IMR-90 (cell line): ENCODE measurements at regions not wholly inside any gene's neighbourhood (a gene's known extent, or its start where the extent isn't known, plus 50 kb on each side); places are given as distances from the start of the nearest gene placed in this dataset.

Experiments
- ATAC-seq: fragments of 200-7000 bp; cut with Tn5 transposase; 2 replicates; pipeline ENCODE4 v1.9.1; 2020; ENCODE audit warnings: low read depth, mild to moderate bottlenecking, moderate library complexity
- BruUV-seq: library from RNA; stranded (reverse); fragments of 400-500 nt; replicated peaks from 2 replicates; lab custom pipeline; 2021; lab: Mats Ljungman, UMichigan
- CTCF ChIA-PET: fragments of 300-600 bp; formaldehyde crosslinking; extraction: SDS; loops from one replicate; lab custom pipeline; 2021; ENCODE audit warnings: antibody characterized with exemption; lab: Yijun Ruan, JAX
- POLR2A ChIA-PET: fragments of 300-600 bp; sonication (Branson Sonifier 250); formaldehyde crosslinking; loops from one replicate; lab custom pipeline; 2022; ENCODE audit warnings: antibody characterized with exemption; ENCODE audit not compliant: unreplicated experiment; lab: Charles Lee
- DNase-seq: peaks from one replicate; pipeline ENCODE4 v3.0.0; 2013
- H2AFZ ChIP-seq: replicated peaks from 2 replicates; pipeline ENCODE3; 2013; ENCODE audit warnings: low read length, mild to moderate bottlenecking; ENCODE audit not compliant: poor library complexity
- H2AK5ac ChIP-seq: 2 replicates; pipeline ENCODE4 v1.6.1; 2013; ENCODE audit warnings: low read depth, low read length, inconsistent platforms
- H2AK9ac ChIP-seq: replicated peaks from 2 replicates; pipeline ENCODE3; 2013; ENCODE audit warnings: mild to moderate bottlenecking, low read depth, low read length, moderate library complexity; ENCODE audit not compliant: poor library complexity
- H2BK120ac ChIP-seq: 2 replicates; pipeline ENCODE4 v1.6.1; 2013; ENCODE audit warnings: low read depth, low read length, inconsistent platforms
- H2BK15ac ChIP-seq: 3 replicates; pipeline ENCODE4 v1.6.1; 2013; ENCODE audit warnings: low read depth, low read length, inconsistent platforms
- H2BK20ac ChIP-seq: 2 replicates; pipeline ENCODE4 v1.6.1; 2013; ENCODE audit warnings: low read depth, mild to moderate bottlenecking, inconsistent platforms, low read length, moderate library complexity
- H2BK5ac ChIP-seq: 2 replicates; pipeline ENCODE4 v1.6.1; 2013; ENCODE audit warnings: mild to moderate bottlenecking, low read depth, low read length, inconsistent platforms; ENCODE audit not compliant: poor library complexity, severe bottlenecking
- H3K14ac ChIP-seq: replicated peaks from 2 replicates; pipeline ENCODE4 v1.6.1; 2013; ENCODE audit warnings: low read depth, low read length, inconsistent platforms
- H3K18ac ChIP-seq: 2 replicates; pipeline ENCODE4 v1.6.1; 2013; ENCODE audit warnings: low read depth, low read length, control low read depth
- H3K23ac ChIP-seq: 2 replicates; pipeline ENCODE4 v1.6.1; 2013; ENCODE audit warnings: low read depth, low read length, inconsistent platforms
- H3K27ac ChIP-seq: 2 replicates; pipeline ENCODE4 v1.5.1; 2013; ENCODE audit warnings: mild to moderate bottlenecking, control low read depth, low read length; ENCODE audit not compliant: insufficient read depth
- H3K27me3 ChIP-seq: 2 replicates; pipeline ENCODE4 v1.6.1; 2013; ENCODE audit warnings: low read length; ENCODE audit not compliant: control insufficient read depth, insufficient read depth
- H3K36me3 ChIP-seq: 2 replicates; pipeline ENCODE4 v1.6.1; 2013; ENCODE audit warnings: low read length, mixed read lengths; ENCODE audit not compliant: control insufficient read depth, insufficient read depth
- H3K4ac ChIP-seq: 2 replicates; pipeline ENCODE4 v1.6.1; 2013; ENCODE audit warnings: low read depth, low read length, inconsistent platforms
- H3K4me1 ChIP-seq: 2 replicates; pipeline ENCODE4 v1.6.1; 2013; ENCODE audit warnings: low read length, mixed read lengths; ENCODE audit not compliant: control insufficient read depth, insufficient read depth
- H3K4me2 ChIP-seq: 2 replicates; pipeline ENCODE4 v1.6.1; 2013; ENCODE audit warnings: low read depth, mild to moderate bottlenecking, control low read depth, low read length, moderate library complexity
- H3K4me3 ChIP-seq: 2 replicates; pipeline ENCODE4 v1.5.1; 2013; ENCODE audit warnings: low read depth, mild to moderate bottlenecking, control low read depth, low read length, moderate library complexity; ENCODE audit not compliant: insufficient read depth
- H3K56ac ChIP-seq: 2 replicates; pipeline ENCODE4 v1.6.1; 2013; ENCODE audit warnings: low read length, inconsistent platforms; ENCODE audit not compliant: insufficient read depth; ENCODE audit errors: extremely low read depth
- H3K79me1 ChIP-seq, 2 experiments: 2 replicates each; pipeline ENCODE4 v1.6.1; 2013; ENCODE audit warnings: low read length in 2 of 2, inconsistent platforms in 1 of 2, low read depth in 1 of 2
- H3K9ac ChIP-seq: 2 replicates; pipeline ENCODE4 v1.6.1; 2013; ENCODE audit warnings: low read depth, low read length, control low read depth
- H3K9me1 ChIP-seq: 2 replicates; pipeline ENCODE4 v1.6.1; 2013; ENCODE audit warnings: low read length, inconsistent platforms; ENCODE audit not compliant: insufficient read depth
- H3K9me3 ChIP-seq: 2 replicates; pipeline ENCODE4 v1.6.1; 2013; ENCODE audit warnings: low read length; ENCODE audit not compliant: control insufficient read depth, insufficient read depth
- H4K20me1 ChIP-seq: 2 replicates; pipeline ENCODE4 v1.6.1; 2013; ENCODE audit warnings: low read length, inconsistent platforms; ENCODE audit not compliant: insufficient read depth
- H4K5ac ChIP-seq: 2 replicates; pipeline ENCODE4 v1.6.1; 2013; ENCODE audit warnings: mild to moderate bottlenecking, low read depth, low read length, control low read depth
- H4K8ac ChIP-seq, 2 experiments: 2 replicates each; pipeline ENCODE4 v1.6.1; 2013; ENCODE audit warnings: low read depth in 2 of 2, low read length in 2 of 2, control low read depth in 1 of 2, inconsistent platforms in 1 of 2
- H4K91ac ChIP-seq: 2 replicates; pipeline ENCODE4 v1.6.1; 2013; ENCODE audit warnings: low read depth, low read length, inconsistent platforms; ENCODE audit not compliant: insufficient read depth
- BHLHE40 ChIP-seq: fragments of 150-350 bp; IDR thresholded peaks from 2 replicates; pipeline ENCODE4 v1.6.1; 2016; ENCODE audit warnings: mild to moderate bottlenecking, low read depth, low read length
- CEBPB ChIP-seq: IDR thresholded peaks from 2 replicates; pipeline ENCODE4 v1.6.1; 2012; ENCODE audit warnings: low read depth, low read length, improper control_type of control experiment
- CTCF ChIP-seq: conservative IDR thresholded peaks from 2 replicates; pipeline ENCODE4 v1.5.1; 2012; ENCODE audit warnings: mild to moderate bottlenecking, low read depth, low read length, improper control_type of control experiment
- MAFK ChIP-seq: IDR thresholded peaks from 2 replicates; pipeline ENCODE4 v1.6.1; 2012; ENCODE audit warnings: low read depth, low read length, improper control_type of control experiment
- MAZ ChIP-seq: IDR thresholded peaks from 2 replicates; pipeline ENCODE4 v1.6.1; 2012; ENCODE audit warnings: low read depth, mild to moderate bottlenecking, low read length, improper control_type of control experiment, moderate library complexity, borderline replicate concordance
- MXI1 ChIP-seq: IDR thresholded peaks from 2 replicates; pipeline ENCODE4 v1.6.1; 2012; ENCODE audit warnings: low read depth, mild to moderate bottlenecking, low read length, moderate library complexity, borderline replicate concordance
- POLR2A ChIP-seq: IDR thresholded peaks from 2 replicates; pipeline ENCODE4 v1.6.1; 2012; ENCODE audit warnings: mild to moderate bottlenecking, low read depth, low read length
- RCOR1 ChIP-seq: IDR thresholded peaks from 2 replicates; pipeline ENCODE4 v1.6.1; 2012; ENCODE audit warnings: mild to moderate bottlenecking, low read length, improper control_type of control experiment; ENCODE audit not compliant: insufficient replicate concordance
- RFX5 ChIP-seq: IDR thresholded peaks from 2 replicates; pipeline ENCODE4 v1.8.0; 2012; ENCODE audit warnings: low read depth, mild to moderate bottlenecking, low read length, moderate library complexity
- SMC3 ChIP-seq: fragments of 150-350 bp; IDR thresholded peaks from 2 replicates; pipeline ENCODE4 v1.6.1; 2016; ENCODE audit warnings: low read depth, mild to moderate bottlenecking, antibody characterized with exemption, low read length, moderate library complexity
- USF2 ChIP-seq: fragments of 150-350 bp; IDR thresholded peaks from 2 replicates; pipeline ENCODE4 v1.6.1; 2017; ENCODE audit warnings: mild to moderate bottlenecking, antibody characterized with exemption, low read length, low read depth
- WGBS, 2 experiments: methylation state at CpG; one replicate each; pipeline versions ENCODE4 v1.1.5 to v1.1.7; 2013; ENCODE audit warnings: missing lambda C conversion rate in 2 of 2; ENCODE audit not compliant: insufficient read length in 1 of 2; ENCODE audit errors: extremely low coverage in 2 of 2; 5-methylcytosine and 5-hydroxymethylcytosine counted together
- dilution Hi-C: fragments of 300-500 bp; cut with HindIII; formaldehyde crosslinking; loops from one replicate; pipeline ENCODE4 v1.14.3; 2018; ENCODE audit warnings: low sequenced_read_pairs; ENCODE audit not compliant: unreplicated experiment
- in situ Hi-C: fragments of 300-500 bp; cut with MboI; formaldehyde crosslinking; loops from 3 replicates; pipeline ENCODE4 v1.14.3; 2019; ENCODE audit warnings: low sequenced_read_pairs, inconsistent platforms, mixed read lengths
- intact Hi-C: fragments of 100-400 bp; cut with micrococcal nuclease; formaldehyde crosslinking; loops from 2 replicates; pipeline ENCODE4 v1.10.0; 2022

GRCh38 chr1:79151006-79151796 is 144.7 kb upstream of the ADGRL4 start:
- Histone ChIP-seq H3K18ac (no peak overlapping the region; the same call in 1 of the 2 replicates), H3K36me3 (no peaks in the 10 kb centered on the region), H3K9ac (no peak overlapping the region), H3K4me2 (no peak overlapping the region), H4K8ac (no peak overlapping the region), H2AK9ac (no peak overlapping the region), H2BK5ac (no peak overlapping the region), H3K9me1 (no peaks in the 10 kb centered on the region), H3K79me1 (no peaks in the 10 kb centered on the region), H3K9me3 (no peaks in the 10 kb centered on the region), H4K20me1 (no peaks in the 10 kb centered on the region), H3K4me1 (peaks cover 6% of the 10 kb centered on the region), H3K14ac (no peak overlapping the region), H4K91ac (no peak overlapping the region), H3K23ac (no peak overlapping the region), H3K56ac (no peak overlapping the region), H3K27me3 (no peaks in the 10 kb centered on the region), H2BK20ac (no peak overlapping the region), H2AK5ac (no peak overlapping the region), H3K27ac (no peak overlapping the region), H2BK15ac (no peak overlapping the region), H3K4ac (no peak overlapping the region), H2BK120ac (no peak overlapping the region), H4K5ac (no peak overlapping the region), H3K4me3 (no peak overlapping the region), H2AFZ (no peak overlapping the region)
- DNase-seq (peak; percentile 32), ATAC-seq (no peak)
- CTCF ChIA-PET: no interaction called here
- TF ChIP-seq MAFK: no peak
- TF ChIP-seq CTCF: no peak
- TF ChIP-seq MAZ: no peak
- TF ChIP-seq SMC3: no peak
- no peak for TF ChIP-seq USF2
- TF ChIP-seq RFX5: no peak
- no peak for TF ChIP-seq MXI1
- TF ChIP-seq RCOR1: no peak
- TF ChIP-seq POLR2A: no peak
- TF ChIP-seq CEBPB: no peak
- no peak for TF ChIP-seq BHLHE40
- WGBS, 2 experiments: no CpG with 5 or more reads among the region's 6 CpGs
- dilution Hi-C loops (no loop called here), intact Hi-C loops (loop anchor here (5.0 kb wide), 1 partner anchor 286 kb away; no protein-coding TSS in a partner anchor), in situ Hi-C loops (no loop called here)
- BruUV-seq: no TSS peak
- POLR2A ChIA-PET: no interaction called here
